Smooth muscle cell (in vitro differentiated cells): ENCODE measurements at regions not wholly inside any gene's neighbourhood (a gene's known extent, or its start where the extent isn't known, plus 50 kb on each side); places are given as distances from the start of the nearest gene placed in this dataset.

Source experiments
- DNase-seq: peaks from one replicate; lab custom pipeline; 2025; ENCODE audit not compliant: unreplicated experiment; lab: John Stamatoyannopoulos, UW
- H2AFZ ChIP-seq: fragments of 200-600 bp; sonication (generic); 2 replicates; pipeline ENCODE4 v1.6.0; 2016; ENCODE audit warnings: antibody characterized with exemption, low read depth, mild to moderate bottlenecking
- H3F3A ChIP-seq: fragments of 200-600 bp; sonication (generic); 2 replicates; pipeline ENCODE4 v1.6.0; 2017; ENCODE audit warnings: antibody characterized with exemption, low read depth
- H3K27ac ChIP-seq: fragments of 200-600 bp; sonication (generic); 2 replicates; pipeline ENCODE4 v1.5.1; 2016; ENCODE audit warnings: low read depth, mild to moderate bottlenecking
- H3K27me3 ChIP-seq: fragments of 200-600 bp; sonication (generic); 2 replicates; pipeline ENCODE4 v1.6.1; 2016; ENCODE audit warnings: low read depth, mild to moderate bottlenecking
- H3K36me3 ChIP-seq: fragments of 200-600 bp; sonication (generic); 2 replicates; pipeline ENCODE4 v1.5.1; 2016; ENCODE audit warnings: low read depth
- H3K4me1 ChIP-seq: fragments of 200-600 bp; sonication (generic); 2 replicates; pipeline ENCODE4 v1.5.1; 2016; ENCODE audit warnings: low read depth
- H3K4me2 ChIP-seq: fragments of 200-600 bp; sonication (generic); 2 replicates; pipeline ENCODE4 v1.6.0; 2016; ENCODE audit warnings: mild to moderate bottlenecking
- H3K4me3 ChIP-seq: fragments of 200-600 bp; sonication (generic); 2 replicates; pipeline ENCODE4 v1.5.1; 2016; ENCODE audit warnings: mild to moderate bottlenecking
- H3K79me2 ChIP-seq: fragments of 200-600 bp; sonication (generic); 2 replicates; pipeline ENCODE4 v1.6.0; 2016; ENCODE audit warnings: low read depth, mild to moderate bottlenecking
- H3K9ac ChIP-seq: fragments of 200-600 bp; sonication (generic); 2 replicates; pipeline ENCODE4 v1.6.0; 2016; ENCODE audit warnings: low read depth
- H3K9me3 ChIP-seq: fragments of 200-600 bp; sonication (generic); replicated peaks from 2 replicates; pipeline ENCODE4 v1.5.1; 2016; ENCODE audit warnings: low read depth
- H4K20me1 ChIP-seq: fragments of 200-600 bp; sonication (generic); 2 replicates; pipeline ENCODE4 v1.6.0; 2016; ENCODE audit warnings: low read depth
- WGBS: methylation state at CpG from one replicate; pipeline ENCODE4 v1.1.7; 2016; ENCODE audit warnings: low lambda C conversion rate; 5-methylcytosine and 5-hydroxymethylcytosine counted together
- TF ChIP-seq, protein P1 (sequence below): fragments of 200-600 bp; sonication (generic); IDR thresholded peaks from 2 replicates; pipeline ENCODE4 v1.5.1; 2017; ENCODE audit warnings: borderline replicate concordance, mild to moderate bottlenecking, antibody characterized with exemption; ENCODE audit not compliant: insufficient read depth, poor library complexity, severe bottlenecking

GRCh38 chr11:70804139-70804837, 406.0 kb downstream of the CTTN start:
- H3K4me1 ChIP-seq = no peaks in the 10 kb centered on the region

DNA sequence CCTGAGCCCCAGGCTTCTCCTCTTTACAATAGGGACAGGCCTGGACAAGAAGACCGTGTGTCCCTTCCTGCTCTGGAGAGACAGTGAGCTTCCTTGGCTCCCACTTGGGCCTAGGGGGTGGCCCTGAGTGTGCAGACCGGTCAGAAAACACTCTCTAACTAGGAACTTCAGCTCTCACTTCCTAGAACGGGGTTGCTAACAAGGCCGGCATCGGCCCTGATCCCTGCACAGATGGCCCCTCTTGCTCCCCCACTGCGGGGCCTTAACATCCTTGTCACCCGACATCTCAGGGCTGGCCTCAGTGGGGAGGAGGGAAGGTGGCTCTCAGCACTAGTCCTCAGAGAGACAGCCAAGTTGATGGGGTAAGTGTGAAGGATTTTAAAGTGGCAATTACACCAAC, 406.9 kb downstream of the CTTN start:
- Histone ChIP-seq H3K4me1 (no peaks in the 10 kb centered on the region), H3K27ac (no peak overlapping the region), H4K20me1 (no peaks in the 10 kb centered on the region), H2AFZ (no peak overlapping the region), H3K79me2 (no peaks in the 10 kb centered on the region), H3K4me3 (no peak overlapping the region), H3K4me2 (no peak overlapping the region), H3K36me3 (no peaks in the 10 kb centered on the region), H3K9me3 (no peaks in the 10 kb centered on the region), H3K9ac (no peak overlapping the region), H3K27me3 (no peaks in the 10 kb centered on the region), H3F3A (no peaks in the 10 kb centered on the region)
- TF ChIP-seq, protein P1, sequence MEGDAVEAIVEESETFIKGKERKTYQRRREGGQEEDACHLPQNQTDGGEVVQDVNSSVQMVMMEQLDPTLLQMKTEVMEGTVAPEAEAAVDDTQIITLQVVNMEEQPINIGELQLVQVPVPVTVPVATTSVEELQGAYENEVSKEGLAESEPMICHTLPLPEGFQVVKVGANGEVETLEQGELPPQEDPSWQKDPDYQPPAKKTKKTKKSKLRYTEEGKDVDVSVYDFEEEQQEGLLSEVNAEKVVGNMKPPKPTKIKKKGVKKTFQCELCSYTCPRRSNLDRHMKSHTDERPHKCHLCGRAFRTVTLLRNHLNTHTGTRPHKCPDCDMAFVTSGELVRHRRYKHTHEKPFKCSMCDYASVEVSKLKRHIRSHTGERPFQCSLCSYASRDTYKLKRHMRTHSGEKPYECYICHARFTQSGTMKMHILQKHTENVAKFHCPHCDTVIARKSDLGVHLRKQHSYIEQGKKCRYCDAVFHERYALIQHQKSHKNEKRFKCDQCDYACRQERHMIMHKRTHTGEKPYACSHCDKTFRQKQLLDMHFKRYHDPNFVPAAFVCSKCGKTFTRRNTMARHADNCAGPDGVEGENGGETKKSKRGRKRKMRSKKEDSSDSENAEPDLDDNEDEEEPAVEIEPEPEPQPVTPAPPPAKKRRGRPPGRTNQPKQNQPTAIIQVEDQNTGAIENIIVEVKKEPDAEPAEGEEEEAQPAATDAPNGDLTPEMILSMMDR = no peak
- WGBS = 92% methylated on average over 7 of the region's 7 CpGs
- DNase-seq = no peak

More at GRCh38 chr11:70804139-70804837, 406.0 kb downstream of the CTTN start:
- Histone ChIP-seq H4K20me1 (no peaks in the 10 kb centered on the region), H3K36me3 (no peaks in the 10 kb centered on the region), H3K27ac (no peak overlapping the region), H3K27me3 (no peaks in the 10 kb centered on the region), H3K9me3 (no peaks in the 10 kb centered on the region), H3K79me2 (no peaks in the 10 kb centered on the region), H3K4me2 (no peak overlapping the region), H2AFZ (no peak overlapping the region), H3K4me3 (no peak overlapping the region), H3K9ac (no peak overlapping the region), H3F3A (no peaks in the 10 kb centered on the region)
- 93% methylated on average over 24 of the region's 24 CpGs for WGBS
- DNase-seq = no peak
- TF ChIP-seq, protein P1 = no peak

GRCh38 chr11:70805971-70806370, 407.6 kb downstream of the CTTN start:
- no peaks in the 10 kb centered on the region for H3K79me2 ChIP-seq
- no peak overlapping the region for H3K4me3 ChIP-seq
- TF ChIP-seq, protein P1 = no peak
- H3K9ac ChIP-seq = no peak overlapping the region
- no peaks in the 10 kb centered on the region for H3K27me3 ChIP-seq
- H3K9me3 ChIP-seq = no peaks in the 10 kb centered on the region
- H3K27ac ChIP-seq = no peak overlapping the region
- no peak for DNase-seq
- no peaks in the 10 kb centered on the region for H3F3A ChIP-seq
- no peaks in the 10 kb centered on the region for H4K20me1 ChIP-seq
- WGBS = 94% methylated on average over 11 of the region's 11 CpGs
- no peaks in the 10 kb centered on the region for H3K4me1 ChIP-seq
- no peak overlapping the region for H2AFZ ChIP-seq
- no peaks in the 10 kb centered on the region for H3K36me3 ChIP-seq
- H3K4me2 ChIP-seq = no peak overlapping the region

DNA sequence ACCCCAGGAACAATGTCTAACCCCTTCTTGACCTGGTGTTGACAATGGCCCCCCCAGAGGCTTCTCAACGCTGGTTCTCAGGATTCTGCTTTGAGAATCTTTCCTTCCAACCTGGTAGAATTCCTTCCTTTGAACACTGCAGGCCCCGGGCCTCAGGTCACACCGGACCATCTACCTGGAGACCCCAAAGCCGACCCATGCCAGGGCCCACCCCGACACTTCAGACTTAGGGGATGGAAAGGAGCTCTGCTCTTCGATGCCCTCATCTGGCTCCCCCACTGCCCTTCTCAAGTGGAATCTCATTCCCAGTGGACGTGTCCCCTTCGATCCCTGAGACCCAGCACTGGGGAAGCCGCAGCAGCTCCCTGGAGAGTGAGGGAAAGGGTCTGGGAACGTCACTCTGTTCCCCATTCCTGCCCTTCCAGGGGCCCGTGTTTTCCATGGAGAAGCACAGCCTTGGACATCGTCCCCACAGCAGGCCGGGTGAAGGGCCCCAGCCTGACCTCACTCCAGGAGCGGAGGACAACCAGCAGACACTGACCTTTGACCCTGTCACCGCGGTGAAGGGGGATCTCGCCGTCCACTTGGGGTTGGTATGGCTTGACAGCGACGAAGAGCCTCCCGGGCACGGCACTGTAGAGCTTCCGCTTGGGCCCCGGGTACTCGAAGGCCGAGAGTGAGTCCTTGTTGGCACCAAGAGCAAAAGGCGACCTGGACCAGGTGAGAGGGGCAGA, 408.3 kb downstream of the CTTN start:
- no peaks in the 10 kb centered on the region for H3K9me3 ChIP-seq
- no peaks in the 10 kb centered on the region for H3K4me1 ChIP-seq
- no peak for DNase-seq
- H3F3A ChIP-seq = no peaks in the 10 kb centered on the region
- H3K9ac ChIP-seq = no peak overlapping the region
- H4K20me1 ChIP-seq = no peaks in the 10 kb centered on the region
- TF ChIP-seq, protein P1 = no peak
- no peak overlapping the region for H3K4me3 ChIP-seq
- H2AFZ ChIP-seq = no peak overlapping the region
- WGBS = 94% methylated on average over 27 of the region's 27 CpGs
- H3K36me3 ChIP-seq = no peaks in the 10 kb centered on the region
- H3K4me2 ChIP-seq = no peak overlapping the region
- no peaks in the 10 kb centered on the region for H3K27me3 ChIP-seq
- H3K79me2 ChIP-seq = no peaks in the 10 kb centered on the region
- H3K27ac ChIP-seq = no peak overlapping the region
